ENCODE measurements at regions not wholly inside any gene's neighbourhood (a gene's known extent, or its start where the extent isn't known, plus 50 kb on each side); places are given as distances from the start of the nearest gene placed in this dataset.

- TF ChIP-seq ZBTB4 (CRISPR knock-in tag; IDR thresholded peaks at IDR 0.05) (no peak), ZNF687 (IDR thresholded peaks at IDR 0.05) (no peak), ZNF217 (IDR thresholded peaks at IDR 0.05) (peak; percentile 55; the same call in 1 of the 2 replicates), TAF1 (IDR thresholded peaks at IDR 0.05; ENCODE audit: borderline replicate concordance, low read depth, low read length) (no peak), NFIC (IDR thresholded peaks at IDR 0.05; ENCODE audit: low read depth, low read length) (peak; percentile 78), KDM1A (IDR thresholded peaks at IDR 0.05; ENCODE audit: borderline replicate concordance) (no peak), DPF2 (IDR thresholded peaks at IDR 0.05) (peak; percentile 70), EZH2 (IDR thresholded peaks at IDR 0.05; ENCODE audit: borderline replicate concordance, control insufficient read depth, low read depth, low read length) (no peak), E2F8 (IDR thresholded peaks at IDR 0.05; ENCODE audit: low read depth, partially characterized antibody) (no peak), REST (IDR thresholded peaks at IDR 0.05; ENCODE audit: low read depth, low read length) (no peak), CREM (IDR thresholded peaks at IDR 0.05; ENCODE audit: low read depth) (no peak), PKNOX1 (IDR thresholded peaks at IDR 0.05) (peak; percentile 72), NR2F1 (conservative IDR thresholded peaks at IDR 0.05) (peak; percentile 100)
- TF ChIP-seq, protein P1, sequence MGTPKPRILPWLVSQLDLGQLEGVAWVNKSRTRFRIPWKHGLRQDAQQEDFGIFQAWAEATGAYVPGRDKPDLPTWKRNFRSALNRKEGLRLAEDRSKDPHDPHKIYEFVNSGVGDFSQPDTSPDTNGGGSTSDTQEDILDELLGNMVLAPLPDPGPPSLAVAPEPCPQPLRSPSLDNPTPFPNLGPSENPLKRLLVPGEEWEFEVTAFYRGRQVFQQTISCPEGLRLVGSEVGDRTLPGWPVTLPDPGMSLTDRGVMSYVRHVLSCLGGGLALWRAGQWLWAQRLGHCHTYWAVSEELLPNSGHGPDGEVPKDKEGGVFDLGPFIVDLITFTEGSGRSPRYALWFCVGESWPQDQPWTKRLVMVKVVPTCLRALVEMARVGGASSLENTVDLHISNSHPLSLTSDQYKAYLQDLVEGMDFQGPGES (IDR thresholded peaks at IDR 0.05), result no peak
Measured at GRCh38 chr14:30355431-30355913, 203.5 kb upstream of the G2E3 start (continued).

All from GM12878 (cell line).